Activated CD4-positive, alpha-beta T cell treated with anti-CD3 and anti-CD28 coated beads, Interleukin-2, amount 50 U/mL, for 4 hours (primary cell): ENCODE measurements at regions not wholly inside any gene's neighbourhood (a gene's known extent, or its start where the extent isn't known, plus 50 kb on each side); places are given as distances from the start of the nearest gene placed in this dataset.
"Not testable (repeated sequence)": the region's sequence is repeated elsewhere in the genome, so short reads cannot be mapped to it uniquely, and the experiment has no call there.

Experiments
- DNase-seq, 2 experiments: peaks; one replicate each; pipeline ENCODE4 v3.0.0-alpha.2; 2020

GRCh38 chr12:67539329-67539728 is 109.2 kb upstream of the DYRK2 start:
- no peak for DNase-seq

- DNase-seq = no peak
Observed at GRCh38 chr12:67539946-67540345, 108.6 kb upstream of the DYRK2 start.

GRCh38 chr12:67540920-67541624 is 107.5 kb upstream of the DYRK2 start:
- no peak for DNase-seq

DNA sequence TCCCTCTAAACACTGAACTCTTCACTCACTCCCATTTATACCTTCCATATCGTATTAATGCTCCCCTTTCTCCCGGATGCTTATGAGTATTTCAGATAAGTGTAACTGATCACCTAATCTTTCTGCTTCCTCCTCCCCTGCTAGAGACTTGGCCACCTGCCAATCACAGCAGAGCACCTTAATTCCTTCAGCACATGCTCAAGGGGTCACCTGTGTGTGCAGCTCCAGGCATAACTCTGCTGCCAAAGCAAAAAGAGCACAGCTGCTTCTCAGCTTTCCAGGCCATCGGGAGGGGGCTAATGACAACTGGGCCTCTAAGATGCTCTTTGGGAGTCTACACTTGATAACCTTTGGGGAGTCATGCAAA is 106.9 kb upstream of the DYRK2 start:
- DNase-seq = no peak

GRCh38 chr12:67543021-67543770 is 105.3 kb upstream of the DYRK2 start:
- DNase-seq = no peak

- DNase-seq = no peak
Observed at GRCh38 chr12:67545298-67545697, 103.2 kb upstream of the DYRK2 start.

DNA sequence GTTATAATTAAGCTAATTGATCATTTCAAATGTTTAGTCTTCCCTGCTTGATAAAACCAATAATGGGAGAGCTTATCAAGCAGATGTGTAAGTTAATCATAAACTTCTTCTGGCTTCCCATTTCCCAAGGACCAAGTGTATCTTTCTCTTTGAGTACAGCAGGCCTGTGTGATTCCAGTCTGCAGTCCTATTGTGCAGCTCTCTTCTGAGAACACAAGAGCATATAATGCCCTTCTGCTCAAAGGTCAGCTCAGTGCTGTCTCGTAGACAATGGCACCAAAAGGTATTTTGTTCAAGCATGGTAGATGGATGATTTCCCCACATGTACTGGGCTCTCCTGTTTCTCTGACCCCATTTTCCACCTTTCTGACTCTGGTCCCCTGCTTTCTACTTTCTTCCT is 101.8 kb upstream of the DYRK2 start:
- DNase-seq = no peak

DNA sequence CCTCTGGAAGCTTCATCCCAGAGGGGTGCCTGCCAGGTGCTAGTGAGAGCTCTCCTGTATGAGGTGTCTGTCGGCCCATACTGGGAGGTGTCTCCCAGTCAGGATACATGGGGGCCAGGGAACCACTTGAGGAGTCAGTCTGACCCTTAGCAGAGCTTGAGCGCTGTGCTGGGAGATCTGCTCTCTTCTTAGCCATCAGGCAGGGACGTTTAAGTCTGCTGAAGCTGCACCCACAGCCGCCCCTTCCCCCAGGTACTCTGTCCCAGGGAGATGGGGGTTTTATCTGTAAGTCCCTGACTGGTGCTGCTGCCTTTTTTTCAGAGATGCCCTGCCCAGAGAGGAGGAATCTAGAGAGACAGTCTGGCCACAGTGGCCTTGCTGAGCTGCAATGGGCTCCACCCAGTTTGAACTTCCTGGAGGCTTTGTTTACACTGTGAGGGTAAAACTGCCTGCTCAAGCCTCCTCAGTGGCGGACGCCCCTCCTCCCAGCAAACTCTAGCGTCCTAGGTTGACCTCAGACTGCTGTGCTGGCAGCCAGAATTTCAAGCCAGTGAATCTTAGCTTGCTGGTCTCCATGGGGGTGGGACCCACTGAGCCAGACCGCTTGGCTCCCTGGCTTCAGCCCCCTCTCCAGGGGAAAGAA is 93.3 kb upstream of the DYRK2 start:
- not testable (repeated sequence) for DNase-seq

GRCh38 chr12:67558775-67559174 is 89.8 kb upstream of the DYRK2 start:
- DNase-seq = no peak

GRCh38 chr12:67559751-67560150 is 88.8 kb upstream of the DYRK2 start:
- no peak for DNase-seq

DNA sequence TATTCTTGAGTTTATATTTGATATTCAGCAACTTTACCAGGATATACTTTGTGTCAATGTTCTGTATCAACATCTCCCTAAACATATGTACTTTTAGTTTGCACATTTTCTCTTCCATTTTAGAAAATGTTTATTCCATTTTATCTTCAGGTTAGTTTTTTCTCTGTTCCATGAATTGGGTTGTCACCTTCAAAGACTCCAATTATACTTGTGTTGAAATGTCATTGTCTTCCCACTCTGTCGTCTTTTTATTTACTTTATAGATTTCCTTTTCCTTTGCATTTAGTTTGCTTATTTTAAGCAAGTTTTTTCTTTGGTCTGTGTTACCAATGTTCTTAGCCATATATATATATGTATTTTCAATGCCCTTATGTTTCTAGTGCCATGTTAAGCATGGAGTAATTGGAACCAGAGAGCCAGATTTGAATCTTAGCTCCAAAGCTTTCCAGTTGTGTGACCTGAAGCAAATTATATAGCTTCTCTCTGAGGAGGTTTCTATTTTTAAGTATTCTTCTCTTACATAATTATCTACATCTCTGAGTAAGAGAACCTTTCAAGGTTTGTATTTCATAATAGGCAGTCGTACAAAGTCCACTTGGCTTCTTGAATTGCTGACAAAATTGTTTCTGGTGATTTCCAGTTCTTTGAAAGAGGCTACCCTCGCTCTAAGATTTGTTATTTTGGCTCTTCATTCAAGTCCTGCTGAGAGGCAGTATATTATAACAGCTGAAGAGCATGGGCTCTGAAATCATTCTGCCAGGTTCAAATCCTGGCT is 85.8 kb upstream of the DYRK2 start:
- no peak for DNase-seq

DNA sequence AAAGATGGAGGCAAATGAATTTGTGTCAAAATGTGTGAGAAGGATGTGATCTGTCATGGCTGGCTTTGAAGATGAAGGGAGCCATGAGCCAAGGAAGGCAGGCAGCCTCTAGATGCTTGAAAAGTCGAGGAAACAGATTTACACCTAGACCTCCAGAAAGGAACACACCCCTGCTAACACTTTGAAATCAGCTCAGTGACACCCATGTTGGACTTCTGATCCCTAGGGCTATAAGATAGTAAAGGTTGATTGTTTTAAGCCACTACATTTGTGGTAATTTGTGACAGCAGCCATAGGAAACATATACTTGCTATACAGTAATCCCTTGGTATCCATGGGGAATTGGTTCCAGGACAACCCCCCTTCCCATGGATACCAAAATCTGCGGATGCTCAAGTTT is 80.5 kb upstream of the DYRK2 start:
- no peak for DNase-seq

GRCh38 chr12:67572492-67572891 is 76.1 kb upstream of the DYRK2 start:
- no peak for DNase-seq

GRCh38 chr12:67573566-67573965 is 75.0 kb upstream of the DYRK2 start:
- DNase-seq = no peak

- no peak for DNase-seq
Observed at GRCh38 chr12:67578976-67579661, 69.4 kb upstream of the DYRK2 start.

- DNase-seq = no peak
Observed at GRCh38 chr12:67579662-67580003, 68.9 kb upstream of the DYRK2 start.

- DNase-seq = no peak
Observed at GRCh38 chr12:67582238-67582834, 66.2 kb upstream of the DYRK2 start.

GRCh38 chr12:67582844-67583243 is 65.7 kb upstream of the DYRK2 start:
- DNase-seq = no peak

- DNase-seq = no peak
Observed at GRCh38 chr12:67586951-67587350, 61.6 kb upstream of the DYRK2 start.

DNA sequence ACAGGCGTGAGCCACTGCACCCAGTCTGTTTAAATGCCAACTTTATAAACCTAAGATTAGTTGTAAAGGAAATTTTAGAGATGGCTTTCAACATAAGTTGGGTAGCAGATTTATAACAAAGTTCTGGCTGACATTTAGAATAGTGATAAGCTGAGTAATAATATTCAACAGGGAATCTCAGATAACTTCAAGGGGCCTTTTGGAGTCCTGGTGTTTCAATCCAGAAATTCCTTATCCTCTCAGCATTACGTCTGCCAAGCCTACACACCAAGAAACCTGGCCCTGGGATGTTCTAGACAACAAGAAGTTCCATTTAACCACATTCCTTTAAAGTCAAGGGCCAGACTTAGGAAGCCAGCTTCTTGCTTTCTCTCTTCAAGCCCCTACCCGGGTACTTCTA is 59.5 kb upstream of the DYRK2 start:
- no peak for DNase-seq

- DNase-seq = peak; percentile 11
Observed at GRCh38 chr12:67590149-67590790, 58.3 kb upstream of the DYRK2 start.
